ENCODE measurements at regions not wholly inside any gene's neighbourhood (a gene's known extent, or its start where the extent isn't known, plus 50 kb on each side); places are given as distances from the start of the nearest gene placed in this dataset.

DNA sequence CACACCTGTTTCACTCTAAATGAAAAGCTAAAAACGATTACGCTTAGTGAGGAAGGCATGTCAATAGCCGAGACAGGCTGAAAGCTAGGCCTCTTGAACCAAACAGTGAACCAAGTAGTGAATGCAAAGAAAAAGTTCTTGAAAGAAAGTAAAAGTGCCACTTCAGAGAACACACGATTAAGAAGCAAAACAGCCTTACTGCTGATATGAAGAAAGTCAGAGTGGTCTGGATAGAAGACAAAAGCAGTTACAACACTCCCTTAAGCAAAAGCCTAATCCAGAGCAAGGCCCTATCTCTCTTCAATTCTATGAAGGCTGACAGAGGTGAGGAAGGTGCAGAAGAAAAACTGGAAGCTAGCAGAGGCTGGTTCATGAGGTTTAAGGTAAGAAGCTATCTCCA, 130.7 kb downstream of the SIPA1L2 start:
- ChIA-PET CTCF (no interaction called here), POLR2A (ENCODE audit: unreplicated experiment) (no interaction called here)
- Histone ChIP-seq H3K27me3 (ENCODE audit: low read length) (no peaks in the 10 kb centered on the region), H3K9ac (ENCODE audit: low read length) (no peak overlapping the region), H3K36me3 (ENCODE audit: low read depth, low read length) (no peaks in the 10 kb centered on the region), H3K4me1 (ENCODE audit: insufficient read depth, low read length) (no peaks in the 10 kb centered on the region; the same call in 1 of the 2 replicates), H3K27ac (ENCODE audit: low read length) (no peak overlapping the region), H4K20me1 (ENCODE audit: low read length) (0 out of 2 replicates have a peak, but pooled peaks cover 5% of the 10 kb centered on the region), H3K4me2 (ENCODE audit: low read length) (no peak overlapping the region), H3K9me3 (ENCODE audit: low read length) (no peaks in the 10 kb centered on the region), H3K79me2 (ENCODE audit: low read length) (no peaks in the 10 kb centered on the region), H3K4me3 (ENCODE audit: low read length) (no peak overlapping the region), H2AFZ (ENCODE audit: low read length) (no peak overlapping the region), H3F3A (ENCODE audit: low read length, unreplicated experiment) (no peaks in the 10 kb centered on the region), H3K9me2 (replicated peaks; ENCODE audit: low read length) (no peaks in the 10 kb centered on the region)
- DNase-seq (no peak), ATAC-seq (no peak)
- TF ChIP-seq EZH2phosphoT487 (IDR thresholded peaks at IDR 0.05; ENCODE audit: borderline replicate concordance, low read length) (no peak), CTCF (conservative IDR thresholded peaks at IDR 0.05; ENCODE audit: low read depth, low read length) (no peak), EZH2 (IDR thresholded peaks at IDR 0.05; ENCODE audit: low read length, unreplicated experiment) (no peak)
- intact Hi-C loops (cut with micrococcal nuclease), result no loop called here
- BruUV-seq (replicated peaks), result no TSS peak

GRCh38 chr1:232493869-232494268, 136.1 kb downstream of the SIPA1L2 start:
- Histone ChIP-seq H3K9ac (ENCODE audit: low read length) (no peak overlapping the region), H3K27me3 (ENCODE audit: low read length) (no peaks in the 10 kb centered on the region), H3K36me3 (ENCODE audit: low read depth, low read length) (no peaks in the 10 kb centered on the region), H2AFZ (ENCODE audit: low read length) (no peak overlapping the region), H3K79me2 (ENCODE audit: low read length) (no peaks in the 10 kb centered on the region), H3K4me2 (ENCODE audit: low read length) (no peak overlapping the region), H3K4me3 (ENCODE audit: low read length) (no peak overlapping the region), H3K9me2 (replicated peaks; ENCODE audit: low read length) (no peaks in the 10 kb centered on the region), H3K4me1 (ENCODE audit: insufficient read depth, low read length) (no peaks in the 10 kb centered on the region), H3K27ac (ENCODE audit: low read length) (no peak overlapping the region), H3F3A (ENCODE audit: low read length, unreplicated experiment) (no peaks in the 10 kb centered on the region), H3K9me3 (ENCODE audit: low read length) (no peaks in the 10 kb centered on the region), H4K20me1 (ENCODE audit: low read length) (no peaks in the 10 kb centered on the region)
- BruUV-seq (replicated peaks), result no TSS peak
- no peak for ATAC-seq
- intact Hi-C loops (cut with micrococcal nuclease), result no loop called here
- DNase-seq, result no peak
- ChIA-PET POLR2A (ENCODE audit: unreplicated experiment) (no interaction called here), CTCF (no interaction called here)
- TF ChIP-seq EZH2 (IDR thresholded peaks at IDR 0.05; ENCODE audit: low read length, unreplicated experiment), result no peak
- no peak for TF ChIP-seq EZH2phosphoT487 (IDR thresholded peaks at IDR 0.05; ENCODE audit: borderline replicate concordance, low read length)
- TF ChIP-seq CTCF (conservative IDR thresholded peaks at IDR 0.05; ENCODE audit: low read depth, low read length), result no peak

DNA sequence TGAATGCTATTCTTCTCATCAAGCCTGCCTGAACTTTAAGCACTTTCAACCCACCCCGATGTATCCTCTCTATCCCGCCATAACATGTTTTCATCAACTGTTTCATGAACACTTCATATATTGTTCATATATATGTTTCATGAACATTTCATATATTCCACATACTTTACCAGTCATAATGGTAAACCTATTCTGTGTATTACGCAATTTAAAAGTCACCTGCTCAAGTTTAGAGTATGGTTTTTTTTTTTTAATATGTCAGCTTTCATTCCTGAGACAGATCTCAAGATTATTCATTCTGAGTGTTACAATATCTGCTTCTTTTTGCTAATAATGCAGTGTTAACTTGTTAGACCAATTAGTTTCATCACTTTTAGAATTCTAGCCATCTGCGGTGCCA, 140.7 kb downstream of the SIPA1L2 start:
- no peaks in the 10 kb centered on the region for H3K9me3 ChIP-seq (ENCODE audit: low read length)
- H3K36me3 ChIP-seq (ENCODE audit: low read depth, low read length), result no peaks in the 10 kb centered on the region
- H3K79me2 ChIP-seq (ENCODE audit: low read length), result no peaks in the 10 kb centered on the region
- intact Hi-C loops (cut with micrococcal nuclease), result loop anchor here (5.0 kb wide), 1 partner anchor 138 kb away; no protein-coding TSS in a partner anchor
- no peak overlapping the region for H3K27ac ChIP-seq (ENCODE audit: low read length)
- no peaks in the 10 kb centered on the region for H3K9me2 ChIP-seq (replicated peaks; ENCODE audit: low read length)
- BruUV-seq (replicated peaks), result no TSS peak
- H3K4me1 ChIP-seq (ENCODE audit: insufficient read depth, low read length), result peaks cover 30% of the 10 kb centered on the region
- no peak overlapping the region for H2AFZ ChIP-seq (ENCODE audit: low read length)
- TF ChIP-seq EZH2 (IDR thresholded peaks at IDR 0.05; ENCODE audit: low read length, unreplicated experiment), result no peak
- TF ChIP-seq EZH2phosphoT487 (IDR thresholded peaks at IDR 0.05; ENCODE audit: borderline replicate concordance, low read length), result no peak
- TF ChIP-seq CTCF (conservative IDR thresholded peaks at IDR 0.05; ENCODE audit: low read depth, low read length), result no peak
- DNase-seq (no peak), ATAC-seq (no peak)
- H3K27me3 ChIP-seq (ENCODE audit: low read length), result no peaks in the 10 kb centered on the region
- CTCF ChIA-PET, result no interaction called here
- H4K20me1 ChIP-seq (ENCODE audit: low read length), result no peaks in the 10 kb centered on the region
- no peak overlapping the region for H3K9ac ChIP-seq (ENCODE audit: low read length)
- POLR2A ChIA-PET (ENCODE audit: unreplicated experiment), result interaction anchor here (0.6 kb wide), 1 partner anchor 13 kb away, joined by 3 read pairs; no protein-coding TSS in a partner anchor
- no peak overlapping the region for H3K4me2 ChIP-seq (ENCODE audit: low read length)
- no peaks in the 10 kb centered on the region for H3F3A ChIP-seq (ENCODE audit: low read length, unreplicated experiment)
- no peak overlapping the region for H3K4me3 ChIP-seq (ENCODE audit: low read length)

Measured in PC-3 (cell line).